ACHN (cell line): ENCODE measurements at regions not wholly inside any gene's neighbourhood (a gene's known extent, or its start where the extent isn't known, plus 50 kb on each side); places are given as distances from the start of the nearest gene placed in this dataset.

Experiments
- DNase-seq: peaks from one replicate; pipeline ENCODE4 v3.0.0-alpha.2; 2015
- in situ Hi-C: cut with HindIII; loops from 2 replicates; pipeline ENCODE4 v1.10.0; 2017; ENCODE audit warnings: low sequenced_read_pairs, low pct_ligation_motif_present, low pct_unique_long_range_greater_than_20kb

DNA sequence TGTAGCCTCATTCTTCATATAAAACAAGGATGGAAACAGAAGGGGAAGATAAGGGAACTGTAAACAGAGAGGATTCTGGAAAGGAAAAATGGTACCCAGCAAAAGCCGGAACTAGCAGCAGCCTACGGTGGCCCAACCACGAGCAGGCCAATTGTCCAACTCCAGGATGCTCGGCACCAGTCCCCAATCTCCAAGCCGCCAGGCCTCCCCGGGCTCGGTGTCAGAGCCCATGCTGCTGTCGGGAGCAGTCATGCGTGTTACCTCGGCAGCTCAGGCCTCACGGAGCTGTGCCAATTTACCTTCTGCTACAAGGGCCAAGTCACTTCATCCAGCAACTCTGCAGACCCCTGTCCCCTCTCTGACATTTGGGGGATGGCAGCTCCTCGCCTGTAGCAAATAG, 130.8 kb downstream of the ZBTB18 start:
- DNase-seq: no peak
- in situ Hi-C loops: no loop called here

DNA sequence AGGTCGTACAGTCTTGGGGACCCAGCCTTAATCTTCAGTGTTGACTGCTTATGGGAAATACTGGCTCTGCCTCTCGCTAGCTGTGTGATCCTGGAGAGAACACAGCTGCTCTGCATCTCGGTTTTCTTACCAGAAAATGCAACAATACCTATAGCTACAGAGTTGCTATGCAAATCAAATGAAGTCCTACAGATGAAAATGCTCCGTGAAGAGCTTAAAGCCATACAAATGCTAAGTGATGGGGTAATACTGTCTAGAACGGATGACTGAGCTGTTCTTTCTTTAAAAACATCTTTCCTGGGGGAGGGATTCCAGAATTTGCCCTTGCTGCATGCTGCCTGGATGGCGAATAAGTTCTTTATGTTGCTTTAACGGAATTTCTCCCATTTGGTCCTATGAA, 132.0 kb downstream of the ZBTB18 start:
- in situ Hi-C loops: no loop called here
- no peak for DNase-seq

DNA sequence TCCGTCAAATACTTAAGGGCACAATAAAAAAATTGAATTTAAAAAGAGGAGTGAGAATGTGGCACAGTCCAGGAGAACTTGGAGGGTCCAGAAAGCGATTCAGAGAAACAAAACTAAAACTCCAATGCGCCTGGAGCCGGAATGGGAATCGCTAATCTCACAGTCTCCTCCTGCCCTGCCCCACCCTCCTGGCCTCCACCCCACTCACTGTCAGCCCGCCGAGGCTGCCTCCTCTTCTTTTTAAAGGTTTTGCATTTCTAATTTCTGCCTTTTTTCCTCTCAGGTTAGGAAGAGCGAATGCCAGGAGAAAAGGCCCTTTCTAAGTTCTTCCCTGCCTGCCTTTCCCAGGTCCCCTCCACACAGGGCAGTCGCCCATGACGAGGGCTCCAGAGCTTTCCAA, 135.3 kb downstream of the ZBTB18 start:
- DNase-seq: no peak
- in situ Hi-C loops: no loop called here

DNA sequence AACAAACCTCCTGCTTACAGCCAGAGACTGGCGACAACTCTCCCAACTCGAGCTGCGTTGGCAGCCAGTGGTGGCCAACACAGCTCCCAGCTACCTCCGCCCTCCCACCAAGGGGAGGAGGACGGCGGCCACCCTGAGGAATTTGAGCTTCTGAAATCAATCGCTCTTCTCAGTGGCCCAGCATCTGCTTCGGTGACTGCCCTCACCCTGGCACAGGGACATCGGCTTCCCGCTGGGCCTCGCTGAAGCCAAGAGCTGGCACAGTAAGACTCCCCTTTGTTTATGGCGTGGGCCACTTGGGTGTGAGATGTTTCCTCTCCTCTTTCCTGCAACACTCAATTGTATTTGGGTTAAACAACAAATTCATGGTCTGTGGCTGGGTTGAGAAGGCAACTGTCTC, 136.2 kb downstream of the ZBTB18 start:
- no peak for DNase-seq
- in situ Hi-C loops: no loop called here

DNA sequence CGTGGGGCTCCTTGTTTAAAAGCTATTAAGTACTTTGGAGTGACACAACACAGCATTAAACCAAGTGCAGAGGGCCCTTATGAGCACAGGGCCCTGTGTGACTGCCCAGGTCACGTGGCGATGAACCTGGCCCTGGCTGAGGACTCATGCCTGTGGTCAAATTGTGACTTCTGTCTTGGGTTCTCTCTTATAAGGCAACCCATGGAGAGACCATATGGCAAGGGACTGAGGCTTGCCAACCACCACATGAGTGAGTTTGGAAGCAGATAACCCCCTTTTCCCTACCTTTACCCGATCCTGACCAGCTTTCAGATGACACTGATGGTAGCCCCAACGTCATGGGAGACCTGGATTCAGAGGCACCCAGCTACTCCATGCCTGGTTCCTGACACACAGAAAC, 140.5 kb downstream of the ZBTB18 start:
- in situ Hi-C loops: no loop called here
- DNase-seq: no peak

DNA sequence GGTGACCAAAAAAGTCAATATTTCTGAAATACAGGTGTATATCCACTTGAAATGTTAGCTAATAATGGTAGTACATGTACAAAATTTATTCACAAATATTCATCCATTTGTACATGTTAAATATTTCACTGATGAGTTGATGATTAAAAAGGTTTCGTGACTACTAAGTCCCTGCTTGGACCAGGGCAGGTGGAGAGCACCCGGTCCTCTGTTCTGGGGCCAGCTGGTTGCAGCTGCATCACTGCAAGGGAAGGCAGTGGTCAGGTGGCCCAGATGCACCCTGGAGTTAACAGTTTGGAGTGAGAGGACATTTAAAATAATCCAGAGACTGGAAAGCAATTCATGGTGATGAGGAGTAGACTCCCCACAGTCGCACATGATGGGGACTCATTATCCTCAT, 141.2 kb downstream of the ZBTB18 start:
- DNase-seq: no peak
- in situ Hi-C loops: no loop called here

DNA sequence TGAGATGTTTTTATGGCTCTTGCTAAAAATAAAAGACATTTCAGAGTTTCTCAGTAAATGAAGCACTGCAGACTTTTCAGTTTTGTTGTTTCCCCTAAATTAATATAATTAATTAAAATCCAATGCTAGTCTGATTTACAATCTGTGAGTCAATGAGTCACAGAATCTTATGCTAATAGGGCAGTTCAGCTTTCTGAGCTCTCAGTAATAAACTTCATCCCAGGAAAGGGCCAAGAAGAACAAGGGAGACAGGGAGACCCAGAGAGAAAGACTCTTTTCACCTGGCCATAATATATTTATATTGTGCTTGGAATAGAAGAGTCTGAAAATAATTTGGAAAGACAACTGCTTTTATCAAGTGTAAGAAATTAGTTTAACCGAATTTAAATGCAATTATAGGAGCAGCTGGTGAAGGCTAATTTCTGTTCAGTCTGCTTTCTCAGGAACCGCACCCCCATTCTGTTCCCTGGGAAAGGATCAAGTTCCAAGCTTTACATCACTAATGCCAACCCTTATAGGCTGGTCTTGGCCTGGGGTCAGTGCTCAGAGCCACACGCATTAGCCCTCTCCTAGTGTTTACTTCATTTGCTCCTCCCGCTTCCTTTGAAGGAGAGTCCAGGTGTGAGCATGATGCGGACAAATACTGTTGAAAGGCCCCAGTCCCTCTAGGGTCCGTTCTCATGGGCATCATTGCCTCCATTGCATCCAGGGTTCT, 145.6 kb downstream of the ZBTB18 start:
- no peak for DNase-seq
- in situ Hi-C loops: no loop called here

DNA sequence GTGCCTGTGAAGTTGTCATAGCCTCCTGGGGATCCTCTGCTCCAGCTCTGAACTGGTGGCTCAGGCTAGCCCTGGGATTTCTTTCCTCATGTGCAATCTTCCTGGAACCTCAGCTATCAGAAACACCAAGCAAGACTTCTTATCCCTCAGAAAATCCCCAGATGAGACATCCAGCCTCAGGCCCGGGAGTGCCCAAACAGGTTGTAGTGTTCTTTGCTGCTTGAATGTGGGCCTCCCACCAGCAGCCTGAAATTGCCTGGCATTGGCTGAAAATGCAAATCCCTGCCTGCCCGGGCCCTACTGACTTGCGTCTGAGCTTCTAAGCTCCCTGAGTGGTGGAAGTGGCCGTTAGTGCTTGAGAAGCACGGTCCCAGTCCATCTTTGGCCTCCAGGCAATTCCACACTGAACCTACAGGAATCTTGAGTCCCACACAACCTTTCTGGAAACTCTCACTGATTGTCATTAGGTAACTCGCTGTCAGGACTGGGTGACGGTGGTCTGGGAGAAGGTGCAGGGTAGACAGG, 146.8 kb downstream of the ZBTB18 start:
- no peak for DNase-seq
- in situ Hi-C loops: no loop called here

DNA sequence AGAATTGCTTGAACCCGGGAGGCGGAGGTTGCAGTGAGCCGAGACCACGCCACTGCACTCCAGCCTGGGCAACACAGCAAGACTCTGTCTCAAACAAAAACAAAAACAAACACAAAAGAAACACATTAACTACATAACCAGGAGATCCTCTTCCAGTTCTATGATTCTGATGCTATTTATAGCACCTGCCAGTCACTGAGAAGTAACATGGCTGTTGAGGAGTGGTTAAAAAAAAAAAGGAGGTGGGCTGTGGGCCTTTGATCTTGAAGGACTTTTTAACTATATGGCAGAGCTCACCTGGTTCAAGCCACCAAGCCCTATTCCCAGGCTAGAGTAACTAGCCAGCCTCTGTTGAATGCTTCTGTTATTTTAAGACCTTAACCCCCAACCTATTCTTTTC, 148.8 kb downstream of the ZBTB18 start:
- no peak for DNase-seq
- in situ Hi-C loops: no loop called here

DNA sequence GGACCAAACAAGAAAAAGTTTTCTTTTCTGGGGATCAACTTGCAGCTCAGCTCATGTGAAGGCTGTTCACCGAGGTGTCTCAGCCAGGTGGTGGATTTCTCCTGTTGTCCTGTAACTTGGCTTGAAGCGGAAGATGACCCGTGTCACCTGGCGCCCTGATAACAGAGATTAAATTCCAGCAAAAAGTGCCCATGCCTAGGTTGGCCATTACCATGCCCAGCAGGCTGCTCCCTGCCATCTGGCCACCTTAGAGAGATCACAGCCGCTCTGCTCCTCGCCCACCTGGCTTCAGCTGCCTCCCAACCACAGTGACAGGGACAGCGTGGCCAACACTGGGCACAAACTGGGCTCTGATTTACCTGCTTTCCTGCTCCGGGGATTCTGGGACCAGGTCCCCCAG, 149.5 kb downstream of the ZBTB18 start:
- in situ Hi-C loops: no loop called here
- no peak for DNase-seq

DNA sequence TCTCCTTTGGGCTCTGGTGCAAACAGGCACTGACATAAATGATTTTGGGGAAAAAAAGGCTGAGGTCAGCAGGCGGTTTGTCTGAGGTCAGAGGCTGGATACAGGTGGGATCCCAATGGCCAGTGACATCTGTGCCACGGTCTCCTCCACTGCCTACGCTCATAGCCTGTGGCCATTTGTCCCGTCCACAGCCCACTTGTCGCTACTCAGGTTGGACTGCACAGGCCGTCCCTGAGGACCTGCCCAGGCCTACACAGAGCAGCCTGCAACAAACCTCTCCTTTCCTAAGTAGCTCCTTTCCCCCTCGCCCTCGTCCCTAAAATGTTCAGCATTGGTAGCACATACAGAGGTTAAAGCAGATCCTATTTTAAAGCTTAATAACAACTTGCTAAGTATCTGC, 150.7 kb downstream of the ZBTB18 start:
- no peak for DNase-seq
- in situ Hi-C loops: no loop called here

DNA sequence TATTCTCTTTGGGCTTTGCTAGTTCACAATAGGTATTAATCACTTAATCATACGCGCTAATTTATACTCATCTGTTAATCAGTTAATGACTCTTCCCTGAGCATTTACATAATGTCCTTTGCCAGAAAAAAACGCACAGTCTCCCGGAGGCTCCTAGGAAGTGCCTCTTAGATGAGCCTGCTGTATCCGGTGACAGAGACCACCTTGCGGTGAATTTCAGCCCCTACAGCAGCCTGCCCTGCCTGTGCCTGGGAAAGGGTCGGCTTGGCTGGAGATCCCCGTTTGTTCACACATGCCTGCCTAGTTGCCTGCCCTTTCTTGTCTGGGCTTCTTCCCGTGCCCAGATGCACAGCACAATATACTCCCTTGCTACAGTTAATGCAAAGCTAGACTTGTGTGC, 152.9 kb downstream of the ZBTB18 start:
- DNase-seq: no peak
- in situ Hi-C loops: no loop called here

DNA sequence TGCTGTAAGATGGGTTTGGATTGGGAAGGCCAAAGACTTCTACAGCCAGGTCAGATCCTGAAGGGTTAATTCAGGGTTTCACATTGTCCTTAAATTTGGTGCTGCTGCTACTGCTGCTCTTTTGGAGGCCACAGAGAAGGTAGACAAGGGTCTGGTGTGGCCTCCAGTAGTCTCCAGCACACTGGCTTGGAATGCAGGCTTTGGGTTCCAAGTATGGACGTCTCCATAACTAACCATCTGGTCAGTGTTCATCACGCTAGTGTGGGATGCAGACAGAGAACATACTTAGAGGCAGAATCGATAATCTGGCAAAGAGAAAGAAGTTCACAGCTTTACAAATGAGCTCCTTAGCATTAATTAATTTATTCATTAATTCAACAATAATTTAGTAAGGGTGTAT, 154.1 kb downstream of the ZBTB18 start:
- in situ Hi-C loops: no loop called here
- no peak for DNase-seq

DNA sequence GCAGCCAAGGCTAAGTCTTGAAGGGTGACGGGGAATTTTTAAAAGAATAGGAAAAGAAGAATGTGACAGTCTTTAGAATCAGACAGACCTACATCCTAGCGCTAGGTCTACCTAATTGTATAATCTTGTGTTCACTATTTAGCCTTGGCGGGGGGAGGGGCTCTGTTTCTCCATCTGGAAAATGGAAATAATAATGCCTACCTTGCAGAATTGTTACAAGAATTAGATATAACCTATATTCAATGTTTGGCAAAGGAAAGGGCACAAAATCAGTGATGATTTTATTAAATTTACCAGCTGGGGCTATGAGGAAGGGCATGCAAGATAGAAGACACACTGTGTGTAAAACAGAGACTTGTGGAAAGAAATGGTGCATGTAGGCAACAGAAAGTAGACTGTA, 154.8 kb downstream of the ZBTB18 start:
- DNase-seq: no peak
- in situ Hi-C loops: no loop called here

DNA sequence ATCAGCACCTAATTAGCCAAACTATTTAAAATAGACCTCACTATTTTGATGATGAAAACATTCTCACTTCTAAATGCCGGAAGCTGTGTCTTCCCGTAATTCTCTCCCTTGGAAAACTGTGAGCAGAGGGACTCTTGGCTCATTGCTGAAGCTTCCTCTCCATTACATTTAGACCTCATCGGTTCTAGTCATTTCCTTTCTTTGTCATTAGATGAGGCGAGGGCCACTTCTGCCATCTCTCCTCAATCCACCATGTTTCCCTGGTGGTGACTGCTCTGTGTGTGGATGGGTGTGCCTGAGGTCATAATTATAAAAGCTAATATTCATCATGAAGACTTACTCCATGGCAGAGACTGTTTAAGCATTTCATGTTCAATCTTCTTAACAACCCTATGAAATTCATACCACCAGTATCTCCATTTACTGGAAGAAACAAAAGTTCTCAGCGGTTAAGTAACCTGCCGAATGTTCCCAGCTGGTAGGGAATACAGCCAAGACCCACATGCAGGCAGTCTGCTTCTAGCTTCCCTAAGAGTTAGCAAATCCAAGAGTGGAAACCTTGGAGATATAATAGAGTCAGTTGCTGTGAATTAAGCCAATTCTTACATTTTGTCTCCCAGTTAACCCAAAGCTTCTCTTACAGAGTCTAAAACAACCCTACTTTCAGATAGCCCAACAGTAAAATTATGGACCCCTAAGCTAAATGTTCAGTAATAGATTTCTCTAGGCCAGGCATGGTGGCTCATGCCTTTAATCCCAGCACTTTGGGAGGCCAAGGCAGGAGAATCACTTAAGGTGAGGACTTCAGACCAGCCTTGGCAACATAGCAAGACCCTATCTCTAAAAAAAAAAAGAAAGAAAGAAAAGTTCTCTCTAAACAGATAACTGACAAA, 156.2 kb downstream of the ZBTB18 start:
- in situ Hi-C loops: no loop called here

DNA sequence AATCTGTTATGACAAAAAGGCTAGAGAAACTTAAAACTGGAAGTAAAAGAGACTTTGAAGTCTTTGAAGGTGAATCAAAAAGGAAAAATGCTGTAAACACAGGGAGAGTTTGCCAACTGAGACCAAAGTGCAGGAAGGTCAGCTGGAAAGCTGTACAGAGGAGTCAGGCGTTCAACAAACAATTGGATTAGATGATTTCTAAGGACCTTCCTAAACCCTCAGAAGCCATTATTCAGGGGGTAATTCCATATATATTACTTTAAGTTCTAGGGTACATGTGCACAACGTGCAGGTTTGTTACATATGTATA, 156.8 kb downstream of the ZBTB18 start:
- in situ Hi-C loops: no loop called here
- DNase-seq: no peak

More for the DNA sequence above, 156.2 kb downstream of the ZBTB18 start:
- no peak for DNase-seq

DNA sequence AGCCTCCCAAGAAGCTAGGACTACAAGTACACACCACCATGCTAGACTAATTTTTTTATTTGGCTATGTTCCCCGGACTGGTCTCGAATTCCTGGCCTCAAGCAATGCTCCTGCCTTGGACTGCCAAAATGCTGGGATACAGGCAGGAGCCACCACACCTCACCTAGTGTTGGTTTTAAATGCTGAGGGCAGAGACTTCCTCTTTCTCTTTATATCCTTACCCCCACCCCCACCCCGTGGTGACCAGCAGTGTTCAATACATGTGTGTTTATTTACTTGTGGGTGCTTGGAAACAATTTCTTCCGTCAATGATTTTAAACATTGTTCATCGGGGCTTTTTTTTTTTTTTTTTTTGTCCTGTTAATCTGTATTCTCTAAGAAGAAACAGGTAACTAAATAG, 158.9 kb downstream of the ZBTB18 start:
- DNase-seq: no peak
- in situ Hi-C loops: no loop called here

DNA sequence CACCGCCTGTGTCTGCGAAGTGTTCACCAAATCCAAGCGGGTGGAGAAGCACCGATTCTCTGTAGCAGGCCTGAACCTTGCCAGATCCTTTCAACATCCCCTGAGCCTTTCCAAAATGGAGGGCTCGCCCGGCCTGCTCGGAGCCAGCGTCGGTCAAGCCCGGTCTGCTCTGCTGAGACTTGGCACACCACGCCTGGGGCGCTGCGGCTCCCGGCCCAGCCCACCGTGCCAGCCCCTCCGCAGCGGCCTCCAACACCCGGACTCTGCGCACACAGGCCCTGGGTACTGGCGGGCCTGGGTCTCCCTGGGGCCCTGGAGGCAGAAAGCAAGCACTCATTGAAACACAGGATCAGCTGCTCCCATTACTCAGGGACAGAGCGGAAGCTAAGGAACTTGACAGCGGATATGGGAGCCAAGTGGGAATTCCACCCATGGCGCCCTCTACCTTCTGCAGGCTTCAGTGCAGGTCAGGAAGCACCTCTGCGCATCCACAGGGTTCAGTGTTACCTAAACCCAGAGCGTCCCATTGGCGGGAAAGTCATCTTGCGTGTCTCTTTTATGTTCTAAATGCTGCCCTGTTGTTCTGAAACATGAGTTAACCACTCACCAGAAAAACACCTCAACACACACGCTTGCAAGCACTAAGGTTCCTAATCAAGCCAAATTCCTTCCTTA, 159.9 kb downstream of the ZBTB18 start:
- DNase-seq: peak; percentile 37
- in situ Hi-C loops: no loop called here

DNA sequence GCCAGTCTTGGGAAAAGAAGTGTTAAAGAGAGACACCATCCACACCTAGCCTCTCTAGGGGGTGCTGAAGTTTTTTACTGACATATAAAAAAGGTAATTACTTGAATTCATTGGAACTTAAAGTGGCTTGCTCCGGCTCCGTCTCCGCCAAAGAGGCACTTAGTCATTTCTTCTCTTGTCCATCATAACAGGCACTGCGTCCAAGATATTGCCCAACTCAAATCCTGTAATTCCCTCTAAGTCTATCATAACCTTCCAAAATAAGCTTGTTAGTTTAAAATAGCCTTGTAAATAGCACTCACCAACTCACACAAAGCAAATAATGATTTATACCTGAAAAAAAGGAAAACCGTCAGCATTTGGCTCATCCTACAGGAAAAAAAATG, 160.5 kb downstream of the ZBTB18 start:
- in situ Hi-C loops: no loop called here
- DNase-seq: no peak
